AG10803 (cell line): ENCODE measurements at regions not wholly inside any gene's neighbourhood (a gene's known extent, or its start where the extent isn't known, plus 50 kb on each side); places are given as distances from the start of the nearest gene placed in this dataset.

ENCODE experiments used
- DNase-seq: peaks from one replicate; pipeline ENCODE4 v3.0.0; 2010; ENCODE audit warnings: low read depth
- H3K4me3 ChIP-seq: 2 replicates; pipeline ENCODE4 v1.5.1; 2011; ENCODE audit warnings: mild to moderate bottlenecking, low read length, control low read depth
- TF ChIP-seq, protein P1 (sequence below): conservative IDR thresholded peaks from 2 replicates; pipeline ENCODE4 v1.5.1; 2011; ENCODE audit warnings: mild to moderate bottlenecking, low read length, control low read depth, inconsistent platforms

DNA sequence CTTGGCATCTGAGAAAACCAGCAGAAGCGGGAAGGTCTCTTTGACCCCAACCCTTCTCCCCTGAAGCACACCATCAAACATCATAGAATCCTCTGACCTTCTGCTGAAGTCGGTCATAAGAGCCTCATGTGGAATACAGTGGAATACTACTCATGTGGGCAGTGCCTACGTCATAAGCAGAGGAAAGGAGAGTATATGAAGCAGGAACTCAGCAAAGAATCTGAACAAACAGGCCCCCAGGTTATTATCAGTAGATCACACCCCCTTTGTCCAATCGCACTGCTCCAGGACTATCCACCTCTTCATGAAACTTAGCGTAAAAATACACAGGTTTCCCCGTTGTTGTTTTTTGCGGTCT, 394.1 kb upstream of the PROK2 start:
- TF ChIP-seq, protein P1, sequence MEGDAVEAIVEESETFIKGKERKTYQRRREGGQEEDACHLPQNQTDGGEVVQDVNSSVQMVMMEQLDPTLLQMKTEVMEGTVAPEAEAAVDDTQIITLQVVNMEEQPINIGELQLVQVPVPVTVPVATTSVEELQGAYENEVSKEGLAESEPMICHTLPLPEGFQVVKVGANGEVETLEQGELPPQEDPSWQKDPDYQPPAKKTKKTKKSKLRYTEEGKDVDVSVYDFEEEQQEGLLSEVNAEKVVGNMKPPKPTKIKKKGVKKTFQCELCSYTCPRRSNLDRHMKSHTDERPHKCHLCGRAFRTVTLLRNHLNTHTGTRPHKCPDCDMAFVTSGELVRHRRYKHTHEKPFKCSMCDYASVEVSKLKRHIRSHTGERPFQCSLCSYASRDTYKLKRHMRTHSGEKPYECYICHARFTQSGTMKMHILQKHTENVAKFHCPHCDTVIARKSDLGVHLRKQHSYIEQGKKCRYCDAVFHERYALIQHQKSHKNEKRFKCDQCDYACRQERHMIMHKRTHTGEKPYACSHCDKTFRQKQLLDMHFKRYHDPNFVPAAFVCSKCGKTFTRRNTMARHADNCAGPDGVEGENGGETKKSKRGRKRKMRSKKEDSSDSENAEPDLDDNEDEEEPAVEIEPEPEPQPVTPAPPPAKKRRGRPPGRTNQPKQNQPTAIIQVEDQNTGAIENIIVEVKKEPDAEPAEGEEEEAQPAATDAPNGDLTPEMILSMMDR, result no peak
- no peak for DNase-seq
- no peak overlapping the region for H3K4me3 ChIP-seq

DNA sequence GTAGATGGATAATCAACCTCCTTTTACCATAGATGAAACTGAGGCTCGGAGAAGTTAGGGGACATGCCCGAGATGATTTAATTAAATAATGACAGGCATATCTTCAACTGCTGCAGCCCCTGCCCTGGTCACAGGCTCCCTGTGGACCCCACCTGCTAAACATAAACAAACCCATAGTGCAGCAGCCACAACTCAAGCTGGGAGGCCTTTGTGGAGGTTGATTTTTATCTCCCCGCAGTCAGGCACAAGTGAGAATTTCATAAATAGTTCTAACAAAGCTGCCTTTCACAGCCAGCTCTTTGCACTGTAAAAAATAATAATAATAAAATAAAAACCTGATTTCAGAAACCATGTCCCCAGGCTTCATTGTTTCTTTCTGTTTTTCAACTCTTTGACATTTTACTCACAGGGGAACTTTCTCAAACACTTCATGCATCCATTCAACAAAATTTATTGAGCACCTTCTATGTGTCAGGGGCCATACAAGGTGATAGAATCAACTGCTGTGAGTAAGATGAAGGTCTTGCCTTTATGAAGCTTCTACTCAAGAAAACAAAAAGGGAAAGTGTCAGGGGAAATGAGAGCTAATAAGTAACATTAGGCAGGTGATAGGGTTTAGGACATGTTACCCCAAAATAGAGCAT, 393.6 kb upstream of the PROK2 start:
- DNase-seq, result no peak
- H3K4me3 ChIP-seq, result no peak overlapping the region
- TF ChIP-seq, protein P1, result no peak

DNA sequence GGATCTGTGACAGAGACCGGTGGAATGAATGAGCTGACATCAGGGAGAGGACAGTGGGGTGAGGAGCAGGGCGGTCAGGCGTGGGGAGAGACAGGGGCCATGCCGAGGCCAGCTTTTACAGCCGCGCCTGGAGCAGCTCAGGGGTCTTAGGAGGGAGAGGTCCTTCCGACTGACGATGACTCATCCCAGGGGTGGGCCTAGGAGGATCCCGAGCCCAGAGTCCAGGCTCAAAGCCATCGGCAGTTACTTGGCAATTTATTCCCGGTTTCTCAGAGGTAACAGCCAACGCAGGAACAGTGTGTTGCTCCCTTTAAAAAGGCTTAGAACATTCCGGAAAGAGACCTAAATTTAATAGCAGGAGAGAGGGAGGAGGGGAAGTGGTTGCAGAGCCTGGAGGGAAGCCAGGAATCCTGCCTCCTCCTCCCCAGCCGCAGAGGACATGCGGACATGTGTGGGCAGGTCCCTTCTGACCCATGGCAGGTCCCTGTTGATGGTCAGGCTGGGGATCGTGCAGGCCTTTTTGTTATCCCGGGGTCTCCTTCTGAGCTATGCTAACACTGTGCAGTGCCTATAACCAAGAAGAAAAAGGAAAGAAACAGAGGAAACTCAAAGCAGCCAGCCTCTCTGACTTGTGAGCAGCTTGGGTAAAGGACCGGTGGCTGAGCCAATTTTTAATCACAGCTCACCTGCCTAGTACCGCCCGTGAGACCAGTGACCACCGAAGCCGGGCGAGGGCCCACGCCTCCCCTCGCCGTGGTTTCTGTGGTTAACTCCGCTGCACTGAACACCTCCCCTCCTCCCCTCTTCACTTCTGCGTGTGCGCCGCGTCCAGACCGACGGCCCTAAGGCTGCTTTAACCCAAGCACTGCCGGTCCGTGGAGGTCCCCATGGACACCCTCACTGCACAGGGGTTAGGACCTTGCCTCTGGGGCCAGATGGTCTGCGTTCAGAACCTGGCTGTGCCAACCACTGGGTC, 392.4 kb upstream of the PROK2 start:
- no peak overlapping the region; the same call in 1 of the 2 replicates for H3K4me3 ChIP-seq
- TF ChIP-seq, protein P1, result no peak
- DNase-seq, result peak; percentile 74

DNA sequence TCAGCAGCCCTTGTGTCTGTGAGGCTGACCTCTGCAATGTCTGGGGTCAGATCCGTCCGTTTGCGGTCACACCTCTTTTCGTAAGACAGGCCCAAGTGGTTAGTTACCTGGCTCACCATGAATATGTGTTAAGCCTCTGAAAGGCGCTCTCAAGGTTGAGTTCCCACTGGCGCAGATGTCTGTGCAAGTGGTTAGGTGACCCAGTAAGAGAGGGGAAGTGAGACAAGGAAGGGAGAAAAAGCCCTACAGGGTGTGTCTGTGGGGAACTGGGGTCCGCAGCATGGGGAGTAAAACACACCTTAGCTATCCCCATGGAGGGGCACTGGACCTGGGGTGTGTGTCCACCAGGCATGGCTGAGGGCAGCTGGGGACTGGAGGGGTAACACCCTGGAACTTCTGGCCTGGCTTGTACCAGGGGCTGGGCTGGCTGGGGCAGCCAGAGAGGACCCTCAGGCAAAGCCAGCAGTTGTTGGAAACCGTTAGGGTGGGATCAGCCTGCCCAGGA, 391.6 kb upstream of the PROK2 start:
- TF ChIP-seq, protein P1, result no peak
- no peak overlapping the region for H3K4me3 ChIP-seq
- DNase-seq, result no peak

DNA sequence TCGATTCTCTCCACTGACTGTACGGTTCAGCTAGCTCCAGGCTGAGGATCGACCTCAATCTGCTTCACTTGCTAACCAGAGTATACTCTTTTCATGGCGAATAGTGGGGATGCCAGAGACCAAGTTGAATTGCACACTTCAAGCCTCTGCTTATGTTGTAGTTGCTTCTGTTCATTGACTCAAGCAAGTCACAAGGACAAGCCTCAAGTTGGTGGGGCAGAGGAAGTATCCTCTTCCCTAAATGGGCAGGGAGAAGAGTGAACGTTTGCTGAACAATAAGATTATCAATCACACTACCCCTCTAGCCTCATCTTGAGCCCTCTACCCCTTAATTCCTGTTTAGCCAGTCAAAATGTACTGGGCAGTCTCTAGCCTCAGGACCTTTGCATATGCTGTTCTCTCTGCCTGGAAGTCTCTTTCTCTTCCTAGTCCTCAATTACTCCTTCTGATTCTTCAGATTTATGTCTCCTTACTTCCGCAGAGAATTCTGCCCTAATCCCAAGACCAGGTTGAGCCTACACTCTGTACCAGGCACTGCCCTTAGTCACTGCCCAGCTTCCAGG, 390.4 kb upstream of the PROK2 start:
- TF ChIP-seq, protein P1, result no peak
- no peak overlapping the region for H3K4me3 ChIP-seq
- no peak for DNase-seq

DNA sequence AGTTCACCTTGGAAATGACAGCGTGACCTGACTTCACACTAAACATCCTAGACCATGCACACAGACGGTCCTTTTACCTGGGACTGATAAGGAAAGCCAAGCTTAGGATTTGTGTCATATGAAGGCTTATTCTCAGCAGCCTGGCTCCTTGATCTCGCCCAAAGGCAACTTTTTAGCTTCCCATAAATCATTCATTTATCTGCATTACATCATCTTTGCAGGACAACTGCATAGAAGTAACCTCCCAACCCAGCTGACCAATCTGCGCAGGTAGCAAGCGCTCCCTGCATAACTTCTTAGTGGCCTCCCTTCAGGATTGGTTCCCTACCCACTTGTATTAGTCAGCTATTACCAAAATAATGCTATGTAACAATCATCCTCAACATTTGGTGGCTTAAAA, 389.9 kb upstream of the PROK2 start:
- DNase-seq, result no peak
- no peak overlapping the region for H3K4me3 ChIP-seq
- TF ChIP-seq, protein P1, result no peak
